ENCODE measurements at regions not wholly inside any gene's neighbourhood (a gene's known extent, or its start where the extent isn't known, plus 50 kb on each side); places are given as distances from the start of the nearest gene placed in this dataset.

DNA sequence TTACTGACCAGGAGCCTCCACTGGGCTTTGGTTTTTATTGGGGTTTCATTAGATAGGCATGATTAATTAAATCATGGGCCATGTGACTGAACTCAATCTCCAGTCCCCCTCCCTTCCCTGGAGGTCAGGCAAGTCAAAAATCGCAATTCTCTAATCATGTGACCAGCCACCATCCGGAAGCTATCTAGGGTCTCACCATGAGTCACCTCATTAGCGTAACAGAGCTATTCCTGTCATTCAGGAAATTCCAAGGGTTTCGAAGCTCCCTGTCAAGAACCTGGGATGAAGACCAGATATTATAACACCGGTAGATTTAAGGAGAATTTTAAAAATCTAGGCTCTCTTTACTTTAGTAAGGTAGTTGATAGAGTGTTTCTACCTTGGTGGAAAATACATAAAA, 180.3 kb upstream of the TCF4 start:
- Mint-ChIP-seq H3K4me3 (no peak overlapping the region), H3K4me1 (peaks cover 7% of the 10 kb centered on the region), H3K27ac (no peak overlapping the region), H3K36me3 (ENCODE audit: low read depth) (no peaks in the 10 kb centered on the region), H3K27me3 (peaks cover 3% of the 10 kb centered on the region), H3K9me3 (peaks cover 6% of the 10 kb centered on the region)
- POLR2A ChIA-PET: no interaction called here
- no peak for ATAC-seq (ENCODE audit: low read depth)
- intact Hi-C loops (cut with micrococcal nuclease): no loop called here
- CTCF ChIA-PET: interaction anchor here (0.9 kb wide), 1 partner anchor 11 kb away, joined by 3 read pairs; no protein-coding TSS in a partner anchor
- no peak for DNase-seq
- TF ChIP-seq, protein P1, sequence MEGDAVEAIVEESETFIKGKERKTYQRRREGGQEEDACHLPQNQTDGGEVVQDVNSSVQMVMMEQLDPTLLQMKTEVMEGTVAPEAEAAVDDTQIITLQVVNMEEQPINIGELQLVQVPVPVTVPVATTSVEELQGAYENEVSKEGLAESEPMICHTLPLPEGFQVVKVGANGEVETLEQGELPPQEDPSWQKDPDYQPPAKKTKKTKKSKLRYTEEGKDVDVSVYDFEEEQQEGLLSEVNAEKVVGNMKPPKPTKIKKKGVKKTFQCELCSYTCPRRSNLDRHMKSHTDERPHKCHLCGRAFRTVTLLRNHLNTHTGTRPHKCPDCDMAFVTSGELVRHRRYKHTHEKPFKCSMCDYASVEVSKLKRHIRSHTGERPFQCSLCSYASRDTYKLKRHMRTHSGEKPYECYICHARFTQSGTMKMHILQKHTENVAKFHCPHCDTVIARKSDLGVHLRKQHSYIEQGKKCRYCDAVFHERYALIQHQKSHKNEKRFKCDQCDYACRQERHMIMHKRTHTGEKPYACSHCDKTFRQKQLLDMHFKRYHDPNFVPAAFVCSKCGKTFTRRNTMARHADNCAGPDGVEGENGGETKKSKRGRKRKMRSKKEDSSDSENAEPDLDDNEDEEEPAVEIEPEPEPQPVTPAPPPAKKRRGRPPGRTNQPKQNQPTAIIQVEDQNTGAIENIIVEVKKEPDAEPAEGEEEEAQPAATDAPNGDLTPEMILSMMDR (IDR thresholded peaks at IDR 0.05): no peak

DNA sequence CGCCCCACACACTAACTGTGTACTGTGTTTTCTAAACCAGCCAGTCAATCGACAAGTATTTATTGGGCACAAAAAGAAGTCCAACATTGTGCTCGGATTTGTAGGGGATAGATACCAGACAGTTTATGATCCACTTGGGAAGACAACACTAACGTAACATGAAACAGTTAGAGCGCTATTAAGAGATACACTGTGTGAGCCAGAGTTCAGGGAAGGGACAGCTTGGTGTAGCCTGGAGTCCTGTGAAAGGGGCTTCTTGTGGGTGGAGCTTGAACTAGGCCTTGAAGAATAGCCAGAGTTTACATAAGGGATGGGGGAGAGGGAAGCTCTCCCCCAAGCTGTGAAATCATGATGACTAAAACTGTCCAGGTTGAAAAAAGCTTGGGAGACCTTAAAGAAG, 176.4 kb upstream of the TCF4 start:
- H3K27me3 Mint-ChIP-seq: no peaks in the 10 kb centered on the region
- TF ChIP-seq, protein P1 (IDR thresholded peaks at IDR 0.05): no peak
- H3K36me3 Mint-ChIP-seq (ENCODE audit: low read depth): no peaks in the 10 kb centered on the region
- H3K9me3 Mint-ChIP-seq: no peaks in the 10 kb centered on the region
- intact Hi-C loops (cut with micrococcal nuclease): no loop called here
- no peak overlapping the region for H3K4me3 Mint-ChIP-seq
- H3K27ac Mint-ChIP-seq: no peak overlapping the region
- ATAC-seq (ENCODE audit: low read depth): no peak
- POLR2A ChIA-PET: no interaction called here
- peaks cover 7% of the 10 kb centered on the region for H3K4me1 Mint-ChIP-seq
- CTCF ChIA-PET: no interaction called here
- no peak for DNase-seq

DNA sequence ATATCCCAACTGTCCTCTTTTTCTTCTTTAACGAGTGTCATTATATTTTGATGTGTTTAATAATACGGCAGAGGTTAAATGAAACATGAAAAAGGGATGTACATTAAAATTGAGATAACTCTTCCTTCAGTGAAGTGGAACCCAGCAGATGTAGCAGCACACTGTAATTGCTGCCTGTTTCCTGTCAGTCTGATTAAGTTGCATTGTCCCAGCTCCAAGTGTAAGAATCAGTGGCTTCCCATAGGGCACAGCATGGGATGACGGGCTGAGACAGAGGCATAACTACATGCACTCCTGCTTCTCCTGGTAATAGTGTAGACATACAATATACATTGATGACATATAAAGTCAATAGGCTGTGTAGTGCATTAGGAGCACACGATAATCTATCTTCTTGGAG, 175.8 kb upstream of the TCF4 start:
- CTCF ChIA-PET: no interaction called here
- intact Hi-C loops (cut with micrococcal nuclease): no loop called here
- Mint-ChIP-seq H3K27ac (no peak overlapping the region), H3K9me3 (no peaks in the 10 kb centered on the region), H3K4me1 (peaks cover 7% of the 10 kb centered on the region), H3K36me3 (ENCODE audit: low read depth) (no peaks in the 10 kb centered on the region), H3K27me3 (no peaks in the 10 kb centered on the region), H3K4me3 (no peak overlapping the region)
- POLR2A ChIA-PET: no interaction called here
- TF ChIP-seq, protein P1 (IDR thresholded peaks at IDR 0.05): no peak
- ATAC-seq (ENCODE audit: low read depth) (no peak), DNase-seq (no peak)

DNA sequence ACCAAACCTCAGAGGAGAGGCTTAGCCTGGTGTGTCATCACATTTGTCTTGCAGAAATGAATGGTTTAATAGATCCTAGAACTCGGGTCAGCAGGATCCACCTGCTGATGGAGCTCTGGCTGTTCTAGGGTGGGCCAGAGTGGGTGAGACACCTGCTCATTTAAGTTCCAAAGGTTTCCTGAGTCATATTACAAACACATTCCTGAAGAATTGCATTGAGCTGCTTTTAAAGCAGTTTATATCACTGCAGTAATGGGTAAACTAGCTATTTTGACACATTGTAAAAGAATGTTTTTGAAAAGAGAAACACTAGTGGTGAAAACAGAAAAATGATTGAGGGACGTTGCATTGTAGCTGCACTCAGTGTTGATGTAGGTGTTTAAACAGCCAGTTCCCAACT, 175.3 kb upstream of the TCF4 start:
- TF ChIP-seq, protein P1 (IDR thresholded peaks at IDR 0.05): no peak
- POLR2A ChIA-PET: interaction anchor here (0.5 kb wide), 1 partner anchor 16 kb away, joined by 3 read pairs; no protein-coding TSS in a partner anchor
- Mint-ChIP-seq H3K9me3 (no peaks in the 10 kb centered on the region), H3K27me3 (no peaks in the 10 kb centered on the region), H3K4me1 (peaks cover 7% of the 10 kb centered on the region), H3K27ac (no peak overlapping the region), H3K4me3 (no peak overlapping the region), H3K36me3 (ENCODE audit: low read depth) (no peaks in the 10 kb centered on the region)
- DNase-seq: no peak
- CTCF ChIA-PET: no interaction called here
- ATAC-seq (ENCODE audit: low read depth): no peak
- intact Hi-C loops (cut with micrococcal nuclease): no loop called here

DNA sequence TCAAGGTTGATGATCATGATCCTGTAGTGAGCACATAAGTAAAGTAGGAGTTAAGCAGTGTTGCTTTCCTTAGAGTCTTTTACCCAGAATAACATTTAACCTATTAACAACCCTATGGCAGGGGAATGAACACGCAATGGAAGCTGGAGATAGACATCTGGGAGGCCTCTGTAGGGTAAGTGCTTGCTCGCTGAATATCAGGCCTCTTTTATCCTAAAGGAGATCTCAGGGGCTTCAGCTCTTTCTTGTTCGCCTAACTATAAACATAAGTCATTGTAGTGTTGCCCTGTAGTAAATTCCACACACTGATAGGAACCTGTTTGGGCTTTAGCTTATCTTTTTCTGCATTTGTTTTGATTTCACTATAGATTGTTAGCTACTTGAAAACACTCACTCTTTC, 174.4 kb upstream of the TCF4 start:
- Mint-ChIP-seq H3K9me3 (no peaks in the 10 kb centered on the region), H3K27ac (no peak overlapping the region), H3K36me3 (ENCODE audit: low read depth) (no peaks in the 10 kb centered on the region), H3K4me1 (peaks cover 7% of the 10 kb centered on the region), H3K27me3 (no peaks in the 10 kb centered on the region), H3K4me3 (no peak overlapping the region)
- ATAC-seq (ENCODE audit: low read depth) (no peak), DNase-seq (no peak)
- POLR2A ChIA-PET: no interaction called here
- intact Hi-C loops (cut with micrococcal nuclease): no loop called here
- TF ChIP-seq, protein P1 (IDR thresholded peaks at IDR 0.05): no peak
- CTCF ChIA-PET: no interaction called here

Measured in activated B cell treated with CpG ODN at 0.5 μM for 24 hours (primary cell).